ENCODE measurements at regions not wholly inside any gene's neighbourhood (a gene's known extent, or its start where the extent isn't known, plus 50 kb on each side); places are given as distances from the start of the nearest gene placed in this dataset.

- TF ChIP-seq, protein P1, sequence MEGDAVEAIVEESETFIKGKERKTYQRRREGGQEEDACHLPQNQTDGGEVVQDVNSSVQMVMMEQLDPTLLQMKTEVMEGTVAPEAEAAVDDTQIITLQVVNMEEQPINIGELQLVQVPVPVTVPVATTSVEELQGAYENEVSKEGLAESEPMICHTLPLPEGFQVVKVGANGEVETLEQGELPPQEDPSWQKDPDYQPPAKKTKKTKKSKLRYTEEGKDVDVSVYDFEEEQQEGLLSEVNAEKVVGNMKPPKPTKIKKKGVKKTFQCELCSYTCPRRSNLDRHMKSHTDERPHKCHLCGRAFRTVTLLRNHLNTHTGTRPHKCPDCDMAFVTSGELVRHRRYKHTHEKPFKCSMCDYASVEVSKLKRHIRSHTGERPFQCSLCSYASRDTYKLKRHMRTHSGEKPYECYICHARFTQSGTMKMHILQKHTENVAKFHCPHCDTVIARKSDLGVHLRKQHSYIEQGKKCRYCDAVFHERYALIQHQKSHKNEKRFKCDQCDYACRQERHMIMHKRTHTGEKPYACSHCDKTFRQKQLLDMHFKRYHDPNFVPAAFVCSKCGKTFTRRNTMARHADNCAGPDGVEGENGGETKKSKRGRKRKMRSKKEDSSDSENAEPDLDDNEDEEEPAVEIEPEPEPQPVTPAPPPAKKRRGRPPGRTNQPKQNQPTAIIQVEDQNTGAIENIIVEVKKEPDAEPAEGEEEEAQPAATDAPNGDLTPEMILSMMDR (conservative IDR thresholded peaks at IDR 0.05; ENCODE audit: low read depth, low read length), result no peak
- TF ChIP-seq RFX5 (IDR thresholded peaks at IDR 0.05; ENCODE audit: low read depth, low read length) (no peak), CEBPB (IDR thresholded peaks at IDR 0.05; ENCODE audit: low read depth, low read length) (no peak), MAFK (IDR thresholded peaks at IDR 0.05; ENCODE audit: low read depth, low read length) (no peak)
Observed at GRCh38 chr10:85080934-85081333, 752.5 kb downstream of the CCSER2 start.
